Suprapubic skin (tissue), 4 donors: ENCODE measurements at regions not wholly inside any gene's neighbourhood (a gene's known extent, or its start where the extent isn't known, plus 50 kb on each side); places are given as distances from the start of the nearest gene placed in this dataset.

Source experiments
- DNase-seq, 2 donors: peaks; one replicate each; pipeline ENCODE4 v3.0.0-alpha.2; 2019; ENCODE audit warnings: low spot score in 2 of 2
- H3K27ac ChIP-seq: fragments of 200-600 bp; sonication (generic); one replicate; pipeline ENCODE4 v1.5.1; 2019
- H3K27me3 ChIP-seq: fragments of 200-600 bp; sonication (generic); one replicate; pipeline ENCODE4 v1.5.1; 2019
- H3K36me3 ChIP-seq: fragments of 200-600 bp; sonication (generic); one replicate; pipeline ENCODE4 v1.5.1; 2019
- H3K4me1 ChIP-seq: fragments of 200-600 bp; sonication (generic); one replicate; pipeline ENCODE4 v1.5.1; 2019
- H3K4me3 ChIP-seq: fragments of 200-600 bp; sonication (generic); one replicate; pipeline ENCODE4 v1.5.1; 2019; ENCODE audit warnings: mild to moderate bottlenecking
- H3K9me3 ChIP-seq: fragments of 200-600 bp; sonication (generic); one replicate; pipeline ENCODE4 v1.5.1; 2019
- CTCF ChIP-seq, 2 donors: fragments of 200-600 bp in 1 of 2; fragments of 450-650 bp in 1 of 2; sonication (generic) in 1 of 2; IDR thresholded peaks; one replicate each; pipeline ENCODE4 v1.5.1; 2016 to 2019; ENCODE audit warnings: antibody characterized with exemption in 2 of 2, mild to moderate bottlenecking in 1 of 2, moderate library complexity in 1 of 2
- EP300 ChIP-seq: sonication (generic); formaldehyde crosslinking; IDR thresholded peaks from one replicate; pipeline ENCODE4 v1.6.1; 2017; ENCODE audit warnings: antibody characterized with exemption
- POLR2A ChIP-seq, 2 donors: fragments of 450-650 bp; IDR thresholded peaks; one replicate each; pipeline ENCODE4 v1.6.1; 2017; ENCODE audit warnings: antibody characterized with exemption in 2 of 2, mild to moderate bottlenecking in 2 of 2, moderate library complexity in 2 of 2
- POLR2AphosphoS5 ChIP-seq, 3 donors: sonication (generic); formaldehyde crosslinking; IDR thresholded peaks; one replicate each; pipeline ENCODE4 v1.6.1; 2017; ENCODE audit warnings: antibody characterized with exemption in 3 of 3
- WGBS: methylation state at CpG from one replicate; pipeline ENCODE4 v1.1.5; 2018; 5-methylcytosine and 5-hydroxymethylcytosine counted together

GRCh38 chr1:80909172-80909784 lies 891.5 kb upstream of the ADGRL2 start:
- H3K36me3 ChIP-seq: no peaks in the 10 kb centered on the region
- no peak overlapping the region for H3K27ac ChIP-seq
- no peak for DNase-seq
- WGBS: 88% methylated on average over 5 of the region's 5 CpGs
- no peaks in the 10 kb centered on the region for H3K27me3 ChIP-seq
- no peaks in the 10 kb centered on the region for H3K4me1 ChIP-seq
- no peak overlapping the region for H3K4me3 ChIP-seq
- TF ChIP-seq POLR2A (IDR thresholded peaks at IDR 0.05) (no peak), POLR2AphosphoS5 (IDR thresholded peaks at IDR 0.05) (no peak), EP300 (no peak), CTCF (IDR thresholded peaks at IDR 0.05) (no peak)
- no peaks in the 10 kb centered on the region for H3K9me3 ChIP-seq

- Histone ChIP-seq H3K27ac (no peak overlapping the region), H3K27me3 (no peaks in the 10 kb centered on the region), H3K36me3 (no peaks in the 10 kb centered on the region), H3K9me3 (no peaks in the 10 kb centered on the region), H3K4me1 (peaks cover 14% of the 10 kb centered on the region), H3K4me3 (no peak overlapping the region)
- no peak for DNase-seq
- 82% methylated on average over 3 of the region's 3 CpGs for WGBS
- TF ChIP-seq EP300 (no peak), POLR2AphosphoS5 (IDR thresholded peaks at IDR 0.05) (no peak), CTCF (IDR thresholded peaks at IDR 0.05) (no peak)
These were observed 903.9 kb upstream of the ADGRL2 start for GRCh38 chr1:80896781-80897356.

GRCh38 chr1:80894921-80895320 lies 905.8 kb upstream of the ADGRL2 start:
- no peak for TF ChIP-seq POLR2A (IDR thresholded peaks at IDR 0.05)
- no peak for TF ChIP-seq CTCF (IDR thresholded peaks at IDR 0.05)
- no peak for TF ChIP-seq EP300
- TF ChIP-seq POLR2AphosphoS5 (IDR thresholded peaks at IDR 0.05): no peak
- no peak for DNase-seq
- 63% methylated on average over 1 of the region's 1 CpG for whole genome bisulfite sequencing
- Histone ChIP-seq H3K36me3 (no peaks in the 10 kb centered on the region), H3K27me3 (no peaks in the 10 kb centered on the region), H3K4me3 (no peak overlapping the region), H3K9me3 (no peaks in the 10 kb centered on the region), H3K27ac (no peak overlapping the region), H3K4me1 (peaks cover 14% of the 10 kb centered on the region)

- Histone ChIP-seq H3K4me3 (no peak overlapping the region), H3K27ac (no peak overlapping the region), H3K27me3 (no peaks in the 10 kb centered on the region), H3K9me3 (no peaks in the 10 kb centered on the region), H3K36me3 (no peaks in the 10 kb centered on the region), H3K4me1 (peaks cover 14% of the 10 kb centered on the region)
- TF ChIP-seq EP300 (no peak), POLR2AphosphoS5 (IDR thresholded peaks at IDR 0.05) (no peak)
- no peak for DNase-seq
- WGBS: 26% methylated on average over 2 of the region's 2 CpGs
These were observed 907.6 kb upstream of the ADGRL2 start for GRCh38 chr1:80893115-80893514.

- 5% methylated on average over 4 of the region's 4 CpGs for WGBS
These were observed 908.2 kb upstream of the ADGRL2 start for GRCh38 chr1:80892539-80892938.

More at GRCh38 chr1:80892539-80892938, 908.2 kb upstream of the ADGRL2 start:
- DNase-seq: no peak
- TF ChIP-seq POLR2AphosphoS5 (IDR thresholded peaks at IDR 0.05) (no peak), CTCF (IDR thresholded peaks at IDR 0.05) (no peak), POLR2A (IDR thresholded peaks at IDR 0.05) (no peak), EP300 (no peak)
- Histone ChIP-seq H3K4me1 (peaks cover 14% of the 10 kb centered on the region), H3K27ac (peak overlapping the region; percentile 5), H3K9me3 (no peaks in the 10 kb centered on the region), H3K27me3 (no peaks in the 10 kb centered on the region), H3K36me3 (no peaks in the 10 kb centered on the region), H3K4me3 (no peak overlapping the region)
